NOMO-1 treated with DMSO at 0.1 percent for 48 hours (cell line): ENCODE measurements at regions not wholly inside any gene's neighbourhood (a gene's known extent, or its start where the extent isn't known, plus 50 kb on each side); places are given as distances from the start of the nearest gene placed in this dataset.

Experiments used
- DNase-seq: peaks from one replicate; lab custom pipeline; 2025; ENCODE audit not compliant: unreplicated experiment; lab: John Stamatoyannopoulos, UW

GRCh38 chr4:19010761-19011160 lies 989.2 kb upstream of the LCORL start:
- DNase-seq = no peak

GRCh38 chr4:19009881-19010280 lies 988.3 kb upstream of the LCORL start:
- no peak for DNase-seq

- DNase-seq = no peak
These were observed 983.7 kb upstream of the LCORL start for GRCh38 chr4:19005211-19005610.

GRCh38 chr4:19002170-19002569 lies 980.6 kb upstream of the LCORL start:
- DNase-seq = no peak

- DNase-seq = no peak
These were observed 978.0 kb upstream of the LCORL start for GRCh38 chr4:18999595-18999994.

GRCh38 chr4:18981234-18981615 lies 959.7 kb upstream of the LCORL start:
- no peak for DNase-seq

GRCh38 chr4:18980516-18981233 lies 959.1 kb upstream of the LCORL start:
- peak; percentile 30 for DNase-seq

- DNase-seq = no peak
These were observed 955.3 kb upstream of the LCORL start for GRCh38 chr4:18976884-18977283.

GRCh38 chr4:18975916-18976808 lies 954.6 kb upstream of the LCORL start:
- DNase-seq = no peak

- DNase-seq = no peak
These were observed 951.7 kb upstream of the LCORL start for GRCh38 chr4:18973296-18973695.

- no peak for DNase-seq
These were observed 940.3 kb upstream of the LCORL start for GRCh38 chr4:18961879-18962278.

- no peak for DNase-seq
These were observed 939.7 kb upstream of the LCORL start for GRCh38 chr4:18961266-18961665.

GRCh38 chr4:18957716-18958115 lies 936.2 kb upstream of the LCORL start:
- no peak for DNase-seq

- DNase-seq = no peak
These were observed 933.0 kb upstream of the LCORL start for GRCh38 chr4:18954538-18954937.

- DNase-seq = no peak
These were observed 932.1 kb upstream of the LCORL start for GRCh38 chr4:18953613-18954012.

GRCh38 chr4:18945464-18945863 lies 923.9 kb upstream of the LCORL start:
- DNase-seq = no peak

- no peak for DNase-seq
These were observed 921.3 kb upstream of the LCORL start for GRCh38 chr4:18942874-18943273.

GRCh38 chr4:18938343-18939099 lies 917.0 kb upstream of the LCORL start:
- no peak for DNase-seq

- no peak for DNase-seq
These were observed 916.2 kb upstream of the LCORL start for GRCh38 chr4:18937746-18938145.

- no peak for DNase-seq
These were observed 915.5 kb upstream of the LCORL start for GRCh38 chr4:18937080-18937479.

- DNase-seq = no peak
These were observed 914.2 kb upstream of the LCORL start for GRCh38 chr4:18935659-18936345.
